ENCODE measurements at regions not wholly inside any gene's neighbourhood (a gene's known extent, or its start where the extent isn't known, plus 50 kb on each side); places are given as distances from the start of the nearest gene placed in this dataset.

DNA sequence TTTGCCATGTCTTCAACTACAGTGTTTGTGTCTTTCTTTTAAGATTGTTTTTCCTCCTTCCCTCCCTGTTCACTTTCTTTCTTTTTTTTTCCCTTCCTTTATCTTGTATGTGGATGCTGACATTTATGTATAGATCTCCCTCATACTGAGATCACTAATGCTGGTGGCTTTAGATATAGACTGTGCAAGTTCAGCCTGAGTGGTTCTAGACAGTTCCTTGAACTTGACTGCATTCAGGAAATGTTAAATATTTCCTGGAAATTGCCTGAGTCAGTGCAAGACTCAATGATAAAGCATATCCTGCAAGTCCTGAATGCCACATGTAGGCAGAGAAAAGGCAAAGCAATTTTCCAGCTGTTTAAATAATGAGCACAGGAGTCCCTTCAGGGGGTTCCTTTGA, 182.5 kb upstream of the NR3C1 start:
- H3K9ac ChIP-seq (ENCODE audit: insufficient read depth, low read depth, low read length), result no peak overlapping the region
- H3K79me2 ChIP-seq (ENCODE audit: insufficient read depth, low read length), result no peaks in the 10 kb centered on the region
- DNase-seq (ENCODE audit: low spot score) (no peak), ATAC-seq (no peak), FAIRE-seq (no peak)
- no peak overlapping the region for H3K4me2 ChIP-seq (ENCODE audit: low read depth, low read length)
- H3K27me3 ChIP-seq (ENCODE audit: control insufficient read depth in 1 of 2, insufficient read depth in 2 of 2, low read length in 2 of 2), result no peaks in the 10 kb centered on the region
- intact Hi-C loops (cut with micrococcal nuclease; ENCODE audit: unreplicated experiment), result no loop called here
- peaks cover 39% of the 10 kb centered on the region for H3K4me1 ChIP-seq (ENCODE audit: insufficient read depth, low read length)
- in situ Hi-C loops (cut with HindIII; ENCODE audit: extremely low pct_ligation_motif_present, low pct_unique_long_range_greater_than_20kb), result no loop called here
- ChIA-PET CTCF (ENCODE audit: low intra/inter-chr PET ratio, low total read pairs) (no interaction called here), POLR2A (interaction anchor here (1.1 kb wide), 1 partner anchor 23 kb away, joined by 3 read pairs; no protein-coding TSS in a partner anchor)
- TF ChIP-seq ZFP36L2 (CRISPR knock-in tag; IDR thresholded peaks at IDR 0.05) (no peak), BCL6 (CRISPR knock-in tag; IDR thresholded peaks at IDR 0.05) (peak; percentile 11; the same call in 1 of the 2 replicates), RNF2 (conservative IDR thresholded peaks at IDR 0.05; ENCODE audit: low read depth) (no peak)
- BruUV-seq (replicated peaks), result no TSS peak
- H3K9me3 ChIP-seq (ENCODE audit: low read length), result no peaks in the 10 kb centered on the region
- H3K4me3 ChIP-seq (replicated peaks in 1 of 3; ENCODE audit: insufficient read depth in 1 of 3, low read depth in 2 of 3, low read length in 3 of 3), result no peak overlapping the region
- no peaks in the 10 kb centered on the region for H3K36me3 ChIP-seq (replicated peaks in 1 of 2; ENCODE audit: control insufficient read depth in 1 of 2, insufficient read depth in 2 of 2, low read length in 2 of 2)
- H2AFZ ChIP-seq (ENCODE audit: low read length), result no peak overlapping the region
- H4K20me1 ChIP-seq (ENCODE audit: insufficient read depth, low read length), result no peaks in the 10 kb centered on the region
- H3K27ac ChIP-seq (ENCODE audit: extremely low read length, insufficient read depth, low read length), result no peak overlapping the region

DNA sequence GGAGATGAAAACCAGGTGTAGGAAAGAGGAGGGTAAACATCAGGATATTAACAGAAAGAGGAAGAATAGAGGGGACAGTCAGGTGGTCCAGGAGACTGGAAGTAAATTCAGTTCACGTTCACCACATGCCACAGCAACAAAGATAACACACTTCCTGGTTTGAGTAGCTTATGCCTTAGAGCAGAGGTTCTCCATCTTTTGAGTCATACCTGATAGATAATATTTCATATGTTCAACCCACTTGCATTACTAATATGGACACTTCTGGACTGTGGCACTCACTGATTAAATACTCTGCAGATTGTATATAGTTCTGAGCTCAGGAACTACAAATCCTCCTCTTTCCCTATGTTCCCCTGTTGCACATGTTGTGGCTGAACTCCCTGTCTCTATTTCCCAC, 179.9 kb upstream of the NR3C1 start:
- in situ Hi-C loops (cut with HindIII; ENCODE audit: extremely low pct_ligation_motif_present, low pct_unique_long_range_greater_than_20kb) (no loop called here), intact Hi-C loops (cut with micrococcal nuclease; ENCODE audit: unreplicated experiment) (no loop called here)
- DNase-seq (ENCODE audit: low spot score) (no peak), FAIRE-seq (peak; percentile 8), ATAC-seq (no peak)
- ChIA-PET CTCF (ENCODE audit: low intra/inter-chr PET ratio, low total read pairs) (no interaction called here), POLR2A (no interaction called here)
- H3K9ac ChIP-seq (ENCODE audit: insufficient read depth, low read depth, low read length), result no peak overlapping the region
- H3K36me3 ChIP-seq (replicated peaks in 1 of 2; ENCODE audit: control insufficient read depth in 1 of 2, insufficient read depth in 2 of 2, low read length in 2 of 2), result no peaks in the 10 kb centered on the region
- no peaks in the 10 kb centered on the region for H4K20me1 ChIP-seq (ENCODE audit: insufficient read depth, low read length)
- no peak overlapping the region for H2AFZ ChIP-seq (ENCODE audit: low read length)
- no peaks in the 10 kb centered on the region for H3K27me3 ChIP-seq (ENCODE audit: control insufficient read depth in 1 of 2, insufficient read depth in 2 of 2, low read length in 2 of 2)
- H3K4me1 ChIP-seq (ENCODE audit: insufficient read depth, low read length), result peaks cover 23% of the 10 kb centered on the region
- H3K27ac ChIP-seq (ENCODE audit: extremely low read length, insufficient read depth, low read length), result no peak overlapping the region
- 92% methylated on average over 1 of the region's 1 CpG for WGBS (ENCODE audit: low lambda C conversion rate)
- no peaks in the 10 kb centered on the region for H3K9me3 ChIP-seq (ENCODE audit: low read length)
- no TSS peak for BruUV-seq (replicated peaks)
- no peak overlapping the region for H3K4me2 ChIP-seq (ENCODE audit: low read depth, low read length)
- no peak overlapping the region for H3K4me3 ChIP-seq (replicated peaks in 1 of 3; ENCODE audit: insufficient read depth in 1 of 3, low read depth in 2 of 3, low read length in 3 of 3)
- H3K79me2 ChIP-seq (ENCODE audit: insufficient read depth, low read length), result no peaks in the 10 kb centered on the region
- TF ChIP-seq, protein P1, sequence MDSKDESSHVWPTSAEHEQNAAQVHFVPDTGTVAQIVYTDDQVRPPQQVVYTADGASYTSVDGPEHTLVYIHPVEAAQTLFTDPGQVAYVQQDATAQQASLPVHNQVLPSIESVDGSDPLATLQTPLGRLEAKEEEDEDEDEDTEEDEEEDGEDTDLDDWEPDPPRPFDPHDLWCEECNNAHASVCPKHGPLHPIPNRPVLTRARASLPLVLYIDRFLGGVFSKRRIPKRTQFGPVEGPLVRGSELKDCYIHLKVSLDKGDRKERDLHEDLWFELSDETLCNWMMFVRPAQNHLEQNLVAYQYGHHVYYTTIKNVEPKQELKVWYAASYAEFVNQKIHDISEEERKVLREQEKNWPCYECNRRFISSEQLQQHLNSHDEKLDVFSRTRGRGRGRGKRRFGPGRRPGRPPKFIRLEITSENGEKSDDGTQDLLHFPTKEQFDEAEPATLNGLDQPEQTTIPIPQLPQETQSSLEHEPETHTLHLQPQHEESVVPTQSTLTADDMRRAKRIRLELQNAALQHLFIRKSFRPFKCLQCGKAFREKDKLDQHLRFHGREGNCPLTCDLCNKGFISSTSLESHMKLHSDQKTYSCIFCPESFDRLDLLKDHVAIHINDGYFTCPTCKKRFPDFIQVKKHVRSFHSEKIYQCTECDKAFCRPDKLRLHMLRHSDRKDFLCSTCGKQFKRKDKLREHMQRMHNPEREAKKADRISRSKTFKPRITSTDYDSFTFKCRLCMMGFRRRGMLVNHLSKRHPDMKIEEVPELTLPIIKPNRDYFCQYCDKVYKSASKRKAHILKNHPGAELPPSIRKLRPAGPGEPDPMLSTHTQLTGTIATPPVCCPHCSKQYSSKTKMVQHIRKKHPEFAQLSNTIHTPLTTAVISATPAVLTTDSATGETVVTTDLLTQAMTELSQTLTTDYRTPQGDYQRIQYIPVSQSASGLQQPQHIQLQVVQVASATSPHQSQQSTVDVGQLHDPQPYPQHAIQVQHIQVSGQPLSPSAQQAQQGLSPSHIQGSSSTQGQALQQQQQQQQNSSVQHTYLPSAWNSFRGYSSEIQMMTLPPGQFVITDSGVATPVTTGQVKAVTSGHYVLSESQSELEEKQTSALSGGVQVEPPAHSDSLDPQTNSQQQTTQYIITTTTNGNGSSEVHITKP (CRISPR knock-in tag; IDR thresholded peaks at IDR 0.05; ENCODE audit: low read depth), result no peak
- TF ChIP-seq, protein P2, sequence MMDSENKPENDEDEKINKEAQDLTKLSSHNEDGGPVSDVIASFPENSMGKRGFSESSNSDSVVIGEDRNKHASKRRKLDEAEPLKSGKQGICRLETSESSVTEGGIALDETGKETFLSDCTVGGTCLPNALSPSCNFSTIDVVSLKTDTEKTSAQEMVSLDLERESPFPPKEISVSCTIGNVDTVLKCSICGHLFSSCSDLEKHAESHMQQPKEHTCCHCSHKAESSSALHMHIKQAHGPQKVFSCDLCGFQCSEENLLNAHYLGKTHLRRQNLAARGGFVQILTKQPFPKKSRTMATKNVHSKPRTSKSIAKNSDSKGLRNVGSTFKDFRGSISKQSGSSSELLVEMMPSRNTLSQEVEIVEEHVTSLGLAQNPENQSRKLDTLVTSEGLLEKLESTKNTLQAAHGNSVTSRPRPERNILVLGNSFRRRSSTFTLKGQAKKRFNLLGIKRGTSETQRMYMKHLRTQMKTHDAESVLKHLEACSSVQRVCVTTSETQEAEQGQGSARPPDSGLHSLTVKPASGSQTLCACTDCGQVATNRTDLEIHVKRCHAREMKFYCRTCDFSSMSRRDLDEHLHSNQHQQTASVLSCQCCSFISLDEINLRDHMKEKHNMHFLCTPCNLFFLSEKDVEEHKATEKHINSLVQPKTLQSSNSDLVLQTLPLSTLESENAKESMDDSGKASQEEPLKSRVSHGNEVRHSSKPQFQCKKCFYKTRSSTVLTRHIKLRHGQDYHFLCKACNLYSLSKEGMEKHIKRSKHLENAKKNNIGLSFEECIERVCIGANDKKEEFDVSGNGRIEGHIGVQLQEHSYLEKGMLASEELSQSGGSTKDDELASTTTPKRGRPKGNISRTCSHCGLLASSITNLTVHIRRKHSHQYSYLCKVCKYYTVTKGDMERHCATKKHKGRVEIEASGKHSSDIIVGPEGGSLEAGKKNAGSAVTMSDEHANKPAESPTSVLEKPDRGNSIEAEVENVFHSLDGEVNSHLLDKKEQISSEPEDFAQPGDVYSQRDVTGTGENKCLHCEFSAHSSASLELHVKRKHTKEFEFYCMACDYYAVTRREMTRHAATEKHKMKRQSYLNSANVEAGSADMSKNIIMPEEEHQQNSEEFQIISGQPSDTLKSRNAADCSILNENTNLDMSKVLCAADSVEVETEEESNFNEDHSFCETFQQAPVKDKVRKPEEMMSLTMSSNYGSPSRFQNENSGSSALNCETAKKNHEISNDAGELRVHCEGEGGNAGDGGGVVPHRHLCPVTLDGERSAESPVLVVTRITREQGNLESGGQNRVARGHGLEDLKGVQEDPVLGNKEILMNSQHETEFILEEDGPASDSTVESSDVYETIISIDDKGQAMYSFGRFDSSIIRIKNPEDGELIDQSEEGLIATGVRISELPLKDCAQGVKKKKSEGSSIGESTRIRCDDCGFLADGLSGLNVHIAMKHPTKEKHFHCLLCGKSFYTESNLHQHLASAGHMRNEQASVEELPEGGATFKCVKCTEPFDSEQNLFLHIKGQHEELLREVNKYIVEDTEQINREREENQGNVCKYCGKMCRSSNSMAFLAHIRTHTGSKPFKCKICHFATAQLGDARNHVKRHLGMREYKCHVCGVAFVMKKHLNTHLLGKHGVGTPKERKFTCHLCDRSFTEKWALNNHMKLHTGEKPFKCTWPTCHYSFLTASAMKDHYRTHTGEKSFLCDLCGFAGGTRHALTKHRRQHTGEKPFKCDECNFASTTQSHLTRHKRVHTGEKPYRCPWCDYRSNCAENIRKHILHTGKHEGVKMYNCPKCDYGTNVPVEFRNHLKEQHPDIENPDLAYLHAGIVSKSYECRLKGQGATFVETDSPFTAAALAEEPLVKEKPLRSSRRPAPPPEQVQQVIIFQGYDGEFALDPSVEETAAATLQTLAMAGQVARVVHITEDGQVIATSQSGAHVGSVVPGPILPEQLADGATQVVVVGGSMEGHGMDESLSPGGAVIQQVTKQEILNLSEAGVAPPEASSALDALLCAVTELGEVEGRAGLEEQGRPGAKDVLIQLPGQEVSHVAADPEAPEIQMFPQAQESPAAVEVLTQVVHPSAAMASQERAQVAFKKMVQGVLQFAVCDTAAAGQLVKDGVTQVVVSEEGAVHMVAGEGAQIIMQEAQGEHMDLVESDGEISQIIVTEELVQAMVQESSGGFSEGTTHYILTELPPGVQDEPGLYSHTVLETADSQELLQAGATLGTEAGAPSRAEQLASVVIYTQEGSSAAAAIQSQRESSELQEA (CRISPR knock-in tag; IDR thresholded peaks at IDR 0.05; ENCODE audit: not compliant biosample characterization), result no peak

All from HepG2 (cell line).